Neutrophil (primary cell): ENCODE measurements at regions not wholly inside any gene's neighbourhood (a gene's known extent, or its start where the extent isn't known, plus 50 kb on each side); places are given as distances from the start of the nearest gene placed in this dataset.

ENCODE experiments used
- H3K27ac ChIP-seq: fragments of 200-600 bp; sonication (generic); 2 replicates; pipeline ENCODE4 v1.5.1; 2016; ENCODE audit warnings: mild to moderate bottlenecking, moderate library complexity
- H3K27me3 ChIP-seq: fragments of 200-600 bp; sonication (generic); 2 replicates; pipeline ENCODE4 v1.6.0; 2016; ENCODE audit warnings: mild to moderate bottlenecking
- H3K36me3 ChIP-seq: fragments of 200-600 bp; sonication (generic); 2 replicates; pipeline ENCODE4 v1.5.1; 2017
- H3K4me1 ChIP-seq, 2 experiments: fragments of 200-600 bp in 1 of 2; sonication (generic) in 1 of 2; 1 replicate in 1 of 2; 2 replicates in 1 of 2; pipeline versions ENCODE4 v1.5.1 to v1.6.1; 2013 to 2016; ENCODE audit warnings: low read depth in 1 of 2, low read length in 1 of 2, mild to moderate bottlenecking in 1 of 2, moderate library complexity in 1 of 2; ENCODE audit not compliant: control insufficient read depth in 1 of 2, insufficient read depth in 1 of 2
- H3K4me3 ChIP-seq, 2 experiments: fragments of 200-600 bp in 1 of 2; sonication (generic) in 1 of 2; 1 replicate in 1 of 2; 2 replicates in 1 of 2; pipeline ENCODE4 v1.5.1; 2013 to 2016; ENCODE audit warnings: low read depth in 1 of 2, low read length in 1 of 2, mild to moderate bottlenecking in 1 of 2, moderate library complexity in 1 of 2
- H3K9me3 ChIP-seq: fragments of 200-600 bp; sonication (generic); 2 replicates; pipeline ENCODE4 v1.5.1; 2016
- CTCF ChIP-seq: fragments of 200-600 bp; sonication (generic); IDR thresholded peaks from 2 replicates; pipeline ENCODE4 v1.5.1; 2016; ENCODE audit warnings: antibody characterized with exemption

GRCh38 chr15:87614704-87615103 lies 641.8 kb downstream of the NTRK3 start:
- no peak overlapping the region for H3K4me3 ChIP-seq
- no peak overlapping the region for H3K27ac ChIP-seq
- peaks cover 0 to 10% of the 10 kb centered on the region in 2 experiments for H3K4me1 ChIP-seq
- TF ChIP-seq CTCF, result no peak
- no peaks in the 10 kb centered on the region for H3K9me3 ChIP-seq
- peaks cover 4% of the 10 kb centered on the region for H3K27me3 ChIP-seq
- H3K36me3 ChIP-seq, result no peaks in the 10 kb centered on the region

- Histone ChIP-seq H3K4me3 (no peak overlapping the region), H3K36me3 (no peaks in the 10 kb centered on the region), H3K27ac (no peak overlapping the region), H3K4me1 (no peaks in the 10 kb centered on the region), H3K9me3 (no peaks in the 10 kb centered on the region), H3K27me3 (peaks cover 8% of the 10 kb centered on the region)
- no peak for TF ChIP-seq CTCF
Observed at GRCh38 chr15:87610366-87610765, 646.2 kb downstream of the NTRK3 start.

- H3K4me3 ChIP-seq, result no peak overlapping the region
- no peak for TF ChIP-seq CTCF
- peaks cover 7% of the 10 kb centered on the region for H3K27me3 ChIP-seq
- H3K36me3 ChIP-seq, result no peaks in the 10 kb centered on the region
- no peaks in the 10 kb centered on the region for H3K9me3 ChIP-seq
- no peak overlapping the region for H3K27ac ChIP-seq
- no peaks in the 10 kb centered on the region for H3K4me1 ChIP-seq
Observed at GRCh38 chr15:87609894-87610293, 646.6 kb downstream of the NTRK3 start.

GRCh38 chr15:87609474-87609873 lies 647.1 kb downstream of the NTRK3 start:
- Histone ChIP-seq H3K27me3 (peaks cover 4% of the 10 kb centered on the region), H3K36me3 (no peaks in the 10 kb centered on the region), H3K9me3 (no peaks in the 10 kb centered on the region), H3K27ac (no peak overlapping the region), H3K4me3 (no peak overlapping the region), H3K4me1 (no peaks in the 10 kb centered on the region)
- TF ChIP-seq CTCF, result no peak

- Histone ChIP-seq H3K27me3 (peaks cover 7% of the 10 kb centered on the region), H3K9me3 (no peaks in the 10 kb centered on the region), H3K4me3 (no peak overlapping the region), H3K36me3 (no peaks in the 10 kb centered on the region), H3K27ac (no peak overlapping the region), H3K4me1 (no peaks in the 10 kb centered on the region)
- TF ChIP-seq CTCF, result no peak
Observed at GRCh38 chr15:87608238-87609028, 648.1 kb downstream of the NTRK3 start.
